Ovary (tissue), 7 donors: ENCODE measurements at regions not wholly inside any gene's neighbourhood (a gene's known extent, or its start where the extent isn't known, plus 50 kb on each side); places are given as distances from the start of the nearest gene placed in this dataset.

Experiments used
- DNase-seq, 5 donors: peaks; one replicate each; pipeline ENCODE4 v3.0.0-alpha.2; 2019 to 2020
- H3K27ac ChIP-seq, 2 donors: fragments of 200-600 bp; one replicate each; pipeline versions ENCODE4 v1.5.1 to v1.8.0; 2019 to 2022
- H3K27me3 ChIP-seq: fragments of 200-600 bp; one replicate; pipeline ENCODE4 v1.8.0; 2022
- H3K36me3 ChIP-seq: fragments of 200-600 bp; sonication (generic); one replicate; pipeline ENCODE4 v1.5.1; 2019
- H3K4me1 ChIP-seq: one replicate; pipeline ENCODE4 v1.8.1; 2013; ENCODE audit warnings: mild to moderate bottlenecking, moderate library complexity; ENCODE audit not compliant: insufficient read depth
- H3K4me3 ChIP-seq: fragments of 200-600 bp; sonication (generic); one replicate; pipeline ENCODE4 v1.5.1; 2017
- H3K9me3 ChIP-seq, 2 donors: fragments of 200-600 bp in 1 of 2; sonication (generic) in 1 of 2; one replicate each; pipeline versions ENCODE4 v1.5.1 to v1.8.1; 2013 to 2019; ENCODE audit warnings: mild to moderate bottlenecking in 1 of 2, moderate library complexity in 1 of 2
- CTCF ChIP-seq, 3 donors: fragments of 450-650 bp in 2 of 3; fragments of 200-600 bp in 1 of 3; IDR thresholded peaks; one replicate each; pipeline versions ENCODE4 v1.5.1 to v1.8.0; 2016 to 2022; ENCODE audit warnings: antibody characterized with exemption in 3 of 3, mild to moderate bottlenecking in 1 of 3
- EP300 ChIP-seq: sonication (generic); formaldehyde crosslinking; IDR thresholded peaks from one replicate; pipeline ENCODE4 v1.6.1; 2017; ENCODE audit warnings: antibody characterized with exemption
- POLR2A ChIP-seq: fragments of 450-650 bp; IDR thresholded peaks from one replicate; pipeline ENCODE4 v1.6.1; 2017; ENCODE audit warnings: antibody characterized with exemption, mild to moderate bottlenecking, moderate library complexity
- WGBS, 3 donors: extraction: QIAGEN DNeasy Blood & Tissue Kit in 1 of 3; methylation state at CpG; one replicate each; pipeline versions ENCODE4 v1.1.5 to v1.1.7; 2013 to 2017; 5-methylcytosine and 5-hydroxymethylcytosine counted together
- intact Hi-C, 4 donors: fragments of 100-400 bp; cut with DNase I; formaldehyde crosslinking; loops; one replicate each; pipeline versions ENCODE4 v1.11.0 to v1.15.1; 2022 to 2023
- donor health status: DM: no; HTN: no; CAD: no; lungs with moderate emphysema.
- donor health status: DM: no; HTN: no; CAD: no.
- donor health status: Bipolar disorder and iron deficiency.
- donor health status: DM: no; HTN: no; CAD: no.
- donor health status: DM: yes; HTN: yes; CAD: no.

GRCh38 chrX:139091066-139091465, 379.5 kb upstream of the FGF13 start:
- H3K36me3 ChIP-seq, result no peaks in the 10 kb centered on the region
- H3K9me3 ChIP-seq, result no peaks in the 10 kb centered on the region
- no peak for DNase-seq
- no peaks in the 10 kb centered on the region for H3K4me1 ChIP-seq
- intact Hi-C loops, result no loop called here
- no peak overlapping the region for H3K27ac ChIP-seq
- TF ChIP-seq EP300 (no peak), POLR2A (no peak), CTCF (IDR thresholded peaks at IDR 0.05) (no peak)
- H3K27me3 ChIP-seq, result no peaks in the 10 kb centered on the region
- no peak overlapping the region for H3K4me3 ChIP-seq

GRCh38 chrX:139086246-139086645, 374.7 kb upstream of the FGF13 start:
- H3K36me3 ChIP-seq, result no peaks in the 10 kb centered on the region
- TF ChIP-seq POLR2A (no peak), CTCF (IDR thresholded peaks at IDR 0.05) (no peak), EP300 (no peak)
- H3K9me3 ChIP-seq, result no peaks in the 10 kb centered on the region
- no peaks in the 10 kb centered on the region for H3K4me1 ChIP-seq
- no peak overlapping the region for H3K27ac ChIP-seq
- DNase-seq, result no peak
- no peaks in the 10 kb centered on the region for H3K27me3 ChIP-seq
- intact Hi-C loops, result no loop called here
- no peak overlapping the region for H3K4me3 ChIP-seq
- 64 to 70% (median 70%) methylated on average over 2 of the region's 2 CpGs for WGBS, 3 donors

GRCh38 chrX:139085404-139085803, 373.9 kb upstream of the FGF13 start:
- Histone ChIP-seq H3K4me1 (no peaks in the 10 kb centered on the region), H3K27ac (no peak overlapping the region), H3K9me3 (no peaks in the 10 kb centered on the region), H3K27me3 (no peaks in the 10 kb centered on the region), H3K36me3 (no peaks in the 10 kb centered on the region), H3K4me3 (no peak overlapping the region)
- TF ChIP-seq POLR2A (no peak), EP300 (no peak), CTCF (IDR thresholded peaks at IDR 0.05) (no peak)
- no peak for DNase-seq
- intact Hi-C loops, result no loop called here

GRCh38 chrX:139083191-139083590, 371.7 kb upstream of the FGF13 start:
- Histone ChIP-seq H3K4me1 (no peaks in the 10 kb centered on the region), H3K4me3 (no peak overlapping the region), H3K27ac (no peak overlapping the region), H3K9me3 (no peaks in the 10 kb centered on the region), H3K36me3 (no peaks in the 10 kb centered on the region), H3K27me3 (no peaks in the 10 kb centered on the region)
- no peak for TF ChIP-seq EP300
- TF ChIP-seq POLR2A, result no peak
- TF ChIP-seq CTCF (IDR thresholded peaks at IDR 0.05), result no peak
- intact Hi-C loops, result no loop called here
- no peak for DNase-seq
- WGBS, 3 donors, result 70 to 75% (median 73%) methylated on average over 3 of the region's 3 CpGs

DNA sequence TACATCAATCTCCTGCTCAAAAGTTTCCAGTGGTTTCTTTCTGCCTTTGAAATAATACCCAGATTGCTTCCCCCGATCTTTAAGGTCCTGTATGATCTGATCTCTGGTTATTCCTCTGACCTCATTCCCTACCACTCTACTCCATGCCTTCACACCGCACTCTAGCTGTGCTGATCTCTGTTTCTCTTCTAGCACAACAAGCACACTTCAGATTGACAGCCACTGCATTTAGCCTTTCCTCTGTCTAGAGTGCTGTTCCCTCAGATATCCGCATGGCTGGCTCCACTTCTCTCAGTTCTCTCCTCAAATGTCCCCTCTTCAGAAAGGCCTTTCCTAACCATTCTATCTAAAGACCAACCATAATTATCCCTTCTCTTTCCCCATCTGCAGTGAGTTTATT, 370.4 kb upstream of the FGF13 start:
- Histone ChIP-seq H3K27me3 (no peaks in the 10 kb centered on the region), H3K27ac (no peak overlapping the region), H3K4me1 (no peaks in the 10 kb centered on the region), H3K36me3 (no peaks in the 10 kb centered on the region), H3K9me3 (no peaks in the 10 kb centered on the region), H3K4me3 (no peak overlapping the region)
- intact Hi-C loops, result no loop called here
- no peak for DNase-seq
- 77 to 83% (median 83%) methylated on average over 3 of the region's 3 CpGs for whole genome bisulfite sequencing, 3 donors
- TF ChIP-seq EP300 (no peak), CTCF (IDR thresholded peaks at IDR 0.05) (no peak), POLR2A (no peak)
